ENCODE measurements at regions not wholly inside any gene's neighbourhood (a gene's known extent, or its start where the extent isn't known, plus 50 kb on each side); places are given as distances from the start of the nearest gene placed in this dataset.

- TF ChIP-seq CTCF (IDR thresholded peaks at IDR 0.05; ENCODE audit: insufficient read depth, low read depth, low read length), result no peak
- no peak for TF ChIP-seq EZH2 (IDR thresholded peaks at IDR 0.05; ENCODE audit: insufficient read depth, low read length)
Measured at GRCh38 chr10:37053476-37053875, 71.9 kb upstream of the ANKRD30A start.

Data from astrocyte (in vitro differentiated cells and primary cell).